Sigmoid colon (tissue), 4 donors: ENCODE measurements at regions not wholly inside any gene's neighbourhood (a gene's known extent, or its start where the extent isn't known, plus 50 kb on each side); places are given as distances from the start of the nearest gene placed in this dataset.

Experiments used
- POLR2A ChIP-seq, 2 donors: fragments of 450-650 bp; IDR thresholded peaks; one replicate each; pipeline ENCODE4 v1.6.1; 2016; ENCODE audit warnings: antibody characterized with exemption in 2 of 2, mild to moderate bottlenecking in 2 of 2, moderate library complexity in 2 of 2
- POLR2AphosphoS5 ChIP-seq, 4 donors: sonication (generic); formaldehyde crosslinking; IDR thresholded peaks; one replicate each; pipeline ENCODE4 v1.6.1; 2017; ENCODE audit warnings: antibody characterized with exemption in 4 of 4
- TF ChIP-seq, protein P1 (sequence below), 4 experiments: fragments of 450-650 bp in 3 of 4; fragments of 200-600 bp in 1 of 4; IDR thresholded peaks; one replicate each; pipeline ENCODE4 v1.5.1; 2016 to 2019; ENCODE audit warnings: antibody characterized with exemption in 4 of 4, mild to moderate bottlenecking in 3 of 4, moderate library complexity in 2 of 4

- TF ChIP-seq, protein P1, sequence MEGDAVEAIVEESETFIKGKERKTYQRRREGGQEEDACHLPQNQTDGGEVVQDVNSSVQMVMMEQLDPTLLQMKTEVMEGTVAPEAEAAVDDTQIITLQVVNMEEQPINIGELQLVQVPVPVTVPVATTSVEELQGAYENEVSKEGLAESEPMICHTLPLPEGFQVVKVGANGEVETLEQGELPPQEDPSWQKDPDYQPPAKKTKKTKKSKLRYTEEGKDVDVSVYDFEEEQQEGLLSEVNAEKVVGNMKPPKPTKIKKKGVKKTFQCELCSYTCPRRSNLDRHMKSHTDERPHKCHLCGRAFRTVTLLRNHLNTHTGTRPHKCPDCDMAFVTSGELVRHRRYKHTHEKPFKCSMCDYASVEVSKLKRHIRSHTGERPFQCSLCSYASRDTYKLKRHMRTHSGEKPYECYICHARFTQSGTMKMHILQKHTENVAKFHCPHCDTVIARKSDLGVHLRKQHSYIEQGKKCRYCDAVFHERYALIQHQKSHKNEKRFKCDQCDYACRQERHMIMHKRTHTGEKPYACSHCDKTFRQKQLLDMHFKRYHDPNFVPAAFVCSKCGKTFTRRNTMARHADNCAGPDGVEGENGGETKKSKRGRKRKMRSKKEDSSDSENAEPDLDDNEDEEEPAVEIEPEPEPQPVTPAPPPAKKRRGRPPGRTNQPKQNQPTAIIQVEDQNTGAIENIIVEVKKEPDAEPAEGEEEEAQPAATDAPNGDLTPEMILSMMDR (IDR thresholded peaks at IDR 0.05) = no peak
- TF ChIP-seq POLR2A (IDR thresholded peaks at IDR 0.05) (no peak), POLR2AphosphoS5 (IDR thresholded peaks at IDR 0.05) (no peak)
Observed at GRCh38 chr18:24704946-24705630, 244.7 kb downstream of the HRH4 start.
